GM23338 (cell line): ENCODE measurements at regions not wholly inside any gene's neighbourhood (a gene's known extent, or its start where the extent isn't known, plus 50 kb on each side); places are given as distances from the start of the nearest gene placed in this dataset.

Source experiments
- ATAC-seq: fragments of 200-7000 bp; cut with Tn5 transposase; 3 replicates; pipeline ENCODE4 v1.9.1; 2020
- DNase-seq: peaks from one replicate; pipeline ENCODE4 v3.0.0-alpha.2; 2015; ENCODE audit warnings: low spot score
- H2AFZ ChIP-seq: fragments of 200-600 bp; sonication (generic); 2 replicates; pipeline ENCODE4 v1.8.0; 2016; ENCODE audit warnings: antibody characterized with exemption, mild to moderate bottlenecking, moderate library complexity
- H3F3A ChIP-seq: fragments of 200-600 bp; sonication (generic); replicated peaks from 2 replicates; pipeline ENCODE4 v1.8.0; 2017; ENCODE audit warnings: antibody characterized with exemption, mixed run types, low read depth
- H3K27ac ChIP-seq: fragments of 200-600 bp; sonication (generic); 2 replicates; pipeline ENCODE4 v1.6.1; 2016; ENCODE audit warnings: low read depth
- H3K27me3 ChIP-seq: fragments of 200-600 bp; sonication (generic); 2 replicates; pipeline ENCODE4 v1.8.0; 2016; ENCODE audit warnings: mild to moderate bottlenecking, mixed run types, moderate library complexity; ENCODE audit not compliant: insufficient read depth
- H3K36me3 ChIP-seq: fragments of 200-600 bp; sonication (generic); 2 replicates; pipeline ENCODE4 v1.8.0; 2016; ENCODE audit warnings: mild to moderate bottlenecking; ENCODE audit not compliant: insufficient read depth
- H3K4me1 ChIP-seq: fragments of 200-600 bp; sonication (generic); 2 replicates; pipeline ENCODE4 v1.8.0; 2016; ENCODE audit warnings: mild to moderate bottlenecking, moderate library complexity; ENCODE audit not compliant: insufficient read depth
- H3K4me2 ChIP-seq: fragments of 200-600 bp; sonication (generic); 2 replicates; pipeline ENCODE4 v1.7.1; 2017; ENCODE audit warnings: mixed run types
- H3K4me3 ChIP-seq: fragments of 200-600 bp; sonication (generic); 2 replicates; pipeline ENCODE4 v1.6.1; 2016; ENCODE audit warnings: mixed run types
- H3K79me2 ChIP-seq: fragments of 200-600 bp; sonication (generic); replicated peaks from 2 replicates; pipeline ENCODE4 v1.8.0; 2017; ENCODE audit warnings: mild to moderate bottlenecking; ENCODE audit not compliant: insufficient read depth
- H3K9me2 ChIP-seq: fragments of 200-600 bp; sonication (generic); 2 replicates; pipeline ENCODE4 v1.8.0; 2017; ENCODE audit not compliant: insufficient read depth
- H4K20me1 ChIP-seq: fragments of 200-600 bp; sonication (generic); replicated peaks from 2 replicates; pipeline ENCODE4 v1.8.0; 2017; ENCODE audit warnings: mild to moderate bottlenecking; ENCODE audit not compliant: insufficient read depth
- H3K27ac Mint-ChIP-seq: 2 replicates; pipeline ENCODE4 v1.8.0; 2020; ENCODE audit warnings: inconsistent platforms, mild to moderate bottlenecking, moderate library complexity, mixed read lengths
- H3K27me3 Mint-ChIP-seq: 3 replicates; pipeline ENCODE4 v1.8.0; 2022; ENCODE audit warnings: low read depth, mild to moderate bottlenecking, moderate library complexity, mixed read lengths, inconsistent platforms; ENCODE audit not compliant: insufficient read depth, poor library complexity
- H3K36me3 Mint-ChIP-seq: 3 replicates; pipeline ENCODE4 v1.8.0; 2021; ENCODE audit warnings: low read depth, mild to moderate bottlenecking, inconsistent platforms, moderate library complexity, mixed read lengths
- H3K4me1 Mint-ChIP-seq: 3 replicates; pipeline ENCODE4 v1.8.0; 2020; ENCODE audit warnings: mild to moderate bottlenecking, inconsistent platforms, mixed read lengths
- H3K4me3 Mint-ChIP-seq: 3 replicates; pipeline ENCODE4 v1.8.0; 2021; ENCODE audit warnings: moderate library complexity, mild to moderate bottlenecking, inconsistent platforms, mixed read lengths
- H3K9me3 Mint-ChIP-seq: 3 replicates; pipeline ENCODE4 v1.8.0; 2020; ENCODE audit warnings: moderate library complexity, mild to moderate bottlenecking, inconsistent platforms, mixed read lengths
- CREB1 ChIP-seq: fragments of 250-450 bp; sonication (Bioruptor Pico); IDR thresholded peaks from 2 replicates; pipeline ENCODE4 v1.5.0; 2020; ENCODE audit warnings: low read depth, mild to moderate bottlenecking, moderate library complexity
- ETS1 ChIP-seq: IDR thresholded peaks from 2 replicates; pipeline ENCODE4 v1.6.1; 2016; ENCODE audit warnings: antibody characterized with exemption
- EZH2phosphoT487 ChIP-seq: fragments of 200-600 bp; sonication (generic); IDR thresholded peaks from one replicate; pipeline ENCODE4 v1.8.1; 2018; ENCODE audit warnings: antibody characterized with exemption; ENCODE audit not compliant: unreplicated experiment
- REST ChIP-seq: IDR thresholded peaks from one replicate; pipeline ENCODE4 v1.6.1; 2018; ENCODE audit warnings: antibody characterized with exemption; ENCODE audit not compliant: unreplicated experiment
- ZNF114 ChIP-seq: fragments of 250-450 bp; sonication (Bioruptor Pico); IDR thresholded peaks from 2 replicates; pipeline ENCODE4 v1.5.0; 2020; ENCODE audit warnings: mild to moderate bottlenecking, moderate library complexity
- ZNF462 ChIP-seq: fragments of 250-450 bp; sonication (Bioruptor Pico); IDR thresholded peaks from 2 replicates; pipeline ENCODE4 v1.5.0; 2020; ENCODE audit warnings: mild to moderate bottlenecking, moderate library complexity

GRCh38 chr10:44035474-44036197 lies 349.3 kb downstream of the CXCL12 start:
- H3K27ac ChIP-seq: no peak overlapping the region
- no peaks in the 10 kb centered on the region for H3K27me3 Mint-ChIP-seq

More at GRCh38 chr10:44035474-44036197, 349.3 kb downstream of the CXCL12 start:
- no peaks in the 10 kb centered on the region for H3K27me3 ChIP-seq
- ATAC-seq (no peak), DNase-seq (no peak)
- H3K9me2 ChIP-seq: no peaks in the 10 kb centered on the region; the same call in 1 of the 2 replicates
- no peak overlapping the region for H3K4me3 Mint-ChIP-seq
- H3K4me1 ChIP-seq: no peaks in the 10 kb centered on the region
- peaks cover 2% of the 10 kb centered on the region; the same call in 1 of the 3 replicates for H3K36me3 Mint-ChIP-seq
- H3K9me3 Mint-ChIP-seq: no peaks in the 10 kb centered on the region; the same call in 2 of the 3 replicates
- no peaks in the 10 kb centered on the region; the same call in 2 of the 3 replicates for H3K4me1 Mint-ChIP-seq
- H3K36me3 ChIP-seq: no peaks in the 10 kb centered on the region
- TF ChIP-seq ZNF462 (CRISPR knock-in tag) (no peak), CREB1 (CRISPR knock-in tag) (no peak), REST (no peak), ETS1 (no peak), EZH2phosphoT487 (no peak), ZNF114 (CRISPR knock-in tag) (no peak)
- H3K4me2 ChIP-seq: no peak overlapping the region
- no peak overlapping the region for H2AFZ ChIP-seq
- H3K27ac Mint-ChIP-seq: no peak overlapping the region
- H4K20me1 ChIP-seq: no peaks in the 10 kb centered on the region
- H3K79me2 ChIP-seq: no peaks in the 10 kb centered on the region
- H3K4me3 ChIP-seq: no peak overlapping the region
- H3F3A ChIP-seq: no peaks in the 10 kb centered on the region
